GM21526 (cell line): ENCODE measurements at regions not wholly inside any gene's neighbourhood (a gene's known extent, or its start where the extent isn't known, plus 50 kb on each side); places are given as distances from the start of the nearest gene placed in this dataset.
A peak's percentile ranks its signal among the peaks of the same experiment; 100 is the strongest.

Experiments used
- ATAC-seq: cut with Tn5 transposase; IDR thresholded peaks from one replicate; pipeline ENCODE4 v1.9.1; 2021; ENCODE audit warnings: moderate library complexity; ENCODE audit not compliant: unreplicated experiment, low FRiP score

GRCh38 chr18:55121397-55122170 lies 162.3 kb upstream of the CCDC68 start:
- ATAC-seq, result peak; percentile 78

DNA sequence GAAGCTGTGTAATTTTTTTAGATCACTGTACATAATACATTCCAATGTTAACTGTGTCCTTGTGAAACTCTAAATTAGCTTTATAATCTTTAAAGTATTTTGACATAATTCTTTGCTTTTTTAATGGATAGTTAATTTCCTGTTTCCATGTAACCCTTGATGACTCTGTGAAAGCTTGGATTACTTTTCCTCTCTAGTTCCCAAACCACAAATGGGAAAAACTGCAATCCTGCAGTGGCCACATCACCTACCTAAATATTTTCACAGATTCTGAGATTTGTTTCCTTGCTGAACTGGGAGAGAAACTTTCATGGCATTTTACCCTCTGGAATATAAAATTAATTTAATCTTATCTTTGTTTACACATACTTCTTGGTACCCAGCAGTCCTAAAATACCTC lies 161.6 kb upstream of the CCDC68 start:
- ATAC-seq, result no peak

- no peak for ATAC-seq
These were observed 160.2 kb upstream of the CCDC68 start for GRCh38 chr18:55119434-55119833.

GRCh38 chr18:55119016-55119415 lies 159.8 kb upstream of the CCDC68 start:
- no peak for ATAC-seq

DNA sequence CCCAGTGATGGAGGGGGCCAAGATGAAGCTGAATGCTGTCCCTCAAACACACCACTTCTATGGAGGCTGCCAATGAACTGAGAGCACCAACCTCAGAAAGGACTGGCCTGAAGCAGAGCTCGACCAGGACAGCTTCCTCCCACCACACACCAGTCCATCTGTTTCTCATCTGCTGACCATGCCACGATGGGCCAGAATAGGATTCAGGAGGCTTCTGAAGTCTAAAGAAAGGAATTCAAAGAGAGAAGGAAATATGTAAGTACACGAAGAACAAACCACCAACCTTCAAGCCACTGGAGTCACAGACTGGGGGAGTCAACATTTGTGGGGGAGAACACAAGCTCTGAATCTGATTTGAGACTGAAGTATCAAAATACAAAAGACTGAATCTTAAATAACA lies 157.6 kb upstream of the CCDC68 start:
- no peak for ATAC-seq

DNA sequence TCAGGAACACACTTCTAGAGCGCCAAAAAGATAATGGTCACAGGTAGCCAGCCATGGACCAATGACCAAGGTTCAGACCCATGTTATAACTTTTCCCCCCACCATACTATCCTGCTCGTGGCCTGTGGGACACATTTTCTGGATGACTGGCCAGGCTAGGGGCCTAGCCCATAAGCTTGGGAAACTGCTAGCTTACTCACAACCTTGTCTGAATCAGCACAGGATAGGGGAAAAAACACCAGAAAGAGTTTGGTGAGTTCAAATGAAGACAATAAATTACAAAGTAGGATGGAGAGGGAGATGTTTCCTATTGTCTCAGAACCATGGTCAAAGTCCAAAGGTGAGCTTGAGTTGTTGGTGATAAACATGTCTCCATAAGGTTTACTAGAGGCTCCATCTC lies 156.3 kb upstream of the CCDC68 start:
- ATAC-seq, result no peak

DNA sequence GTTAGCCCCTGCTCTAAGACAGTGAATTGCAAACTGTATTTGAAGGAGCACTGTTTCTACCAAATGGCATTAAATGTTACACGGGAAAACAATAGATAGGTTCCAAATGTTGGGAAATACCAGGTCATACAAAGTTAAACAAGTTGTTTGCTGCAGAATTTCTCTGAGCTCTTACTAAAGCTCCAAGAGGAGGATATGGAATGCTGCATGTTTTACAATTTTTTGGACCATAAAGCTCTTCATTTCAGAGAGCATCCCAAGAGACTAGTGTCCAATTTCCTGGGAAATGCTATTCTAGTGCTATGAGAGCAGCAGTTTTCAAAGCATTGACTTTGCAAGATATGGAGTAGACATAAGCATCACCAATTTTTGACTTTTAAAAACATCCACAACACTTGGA lies 155.6 kb upstream of the CCDC68 start:
- ATAC-seq, result no peak

- no peak for ATAC-seq
These were observed 154.5 kb upstream of the CCDC68 start for GRCh38 chr18:55113800-55114199.

GRCh38 chr18:55111271-55111670 lies 152.0 kb upstream of the CCDC68 start:
- ATAC-seq, result no peak

DNA sequence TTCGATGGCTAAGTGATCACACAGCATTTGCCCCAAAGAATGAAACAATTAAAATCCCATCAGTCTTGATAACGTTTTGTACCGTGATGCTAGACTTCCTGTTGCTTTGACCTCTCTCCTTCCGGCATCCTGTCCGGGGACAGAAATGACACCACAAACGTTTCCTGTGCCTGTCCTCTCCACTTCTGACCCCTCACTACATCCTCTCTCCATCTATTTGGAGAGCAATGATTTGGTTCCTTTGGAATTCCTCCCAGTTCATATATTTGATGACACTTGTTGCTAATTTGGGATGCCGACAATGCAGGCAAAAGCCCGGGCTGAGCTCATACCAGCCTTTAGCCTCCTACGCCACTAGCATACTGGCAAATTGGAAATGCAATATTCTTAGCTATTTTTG lies 151.2 kb upstream of the CCDC68 start:
- ATAC-seq, result no peak

GRCh38 chr18:55109818-55110414 lies 150.7 kb upstream of the CCDC68 start:
- no peak for ATAC-seq

- no peak for ATAC-seq
These were observed 147.6 kb upstream of the CCDC68 start for GRCh38 chr18:55106906-55107305.

DNA sequence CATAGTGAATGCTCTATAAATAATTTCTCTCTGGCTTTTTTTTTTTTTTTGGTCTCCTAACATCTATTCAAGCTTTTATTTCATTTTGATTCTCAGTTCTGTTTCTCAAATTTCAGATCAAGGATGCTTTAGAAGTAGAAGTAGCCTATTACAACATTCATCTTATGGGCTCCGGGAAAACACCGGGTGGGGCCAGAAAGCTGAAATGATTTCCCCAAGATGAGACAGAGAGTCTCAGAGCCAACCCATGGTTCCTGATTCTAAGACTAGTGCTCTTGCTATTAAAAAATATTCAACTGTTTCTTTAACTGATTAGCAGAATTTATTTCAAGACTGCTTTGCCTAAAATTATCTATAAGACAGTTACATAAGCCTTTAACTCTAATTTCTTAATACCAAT lies 147.2 kb upstream of the CCDC68 start:
- ATAC-seq, result no peak

- ATAC-seq, result no peak
These were observed 146.6 kb upstream of the CCDC68 start for GRCh38 chr18:55105873-55106272.

DNA sequence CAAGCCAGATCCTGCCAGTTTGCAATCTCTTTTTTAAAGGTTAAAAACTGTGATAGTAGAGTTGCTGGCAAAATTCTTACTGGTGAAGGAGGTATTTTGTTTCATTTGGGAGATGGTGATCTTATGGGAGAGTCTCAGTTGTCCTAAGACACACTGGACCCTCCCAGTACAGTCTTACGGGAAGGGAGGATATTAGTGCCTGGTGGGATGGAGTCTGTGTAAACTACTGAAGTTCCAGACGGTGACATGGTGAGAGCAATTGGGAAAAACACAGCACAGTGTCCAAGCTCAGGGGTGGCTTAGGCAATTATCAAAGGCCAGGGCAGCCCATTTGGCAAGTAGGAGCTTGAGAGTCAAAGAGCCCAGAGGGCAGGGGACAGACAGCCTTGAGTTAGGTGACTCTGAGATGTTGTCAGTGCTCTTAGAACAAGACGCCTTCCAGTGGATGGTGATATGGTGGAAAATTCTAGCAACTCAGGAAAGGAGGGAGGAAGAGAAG lies 143.7 kb upstream of the CCDC68 start:
- ATAC-seq, result no peak

DNA sequence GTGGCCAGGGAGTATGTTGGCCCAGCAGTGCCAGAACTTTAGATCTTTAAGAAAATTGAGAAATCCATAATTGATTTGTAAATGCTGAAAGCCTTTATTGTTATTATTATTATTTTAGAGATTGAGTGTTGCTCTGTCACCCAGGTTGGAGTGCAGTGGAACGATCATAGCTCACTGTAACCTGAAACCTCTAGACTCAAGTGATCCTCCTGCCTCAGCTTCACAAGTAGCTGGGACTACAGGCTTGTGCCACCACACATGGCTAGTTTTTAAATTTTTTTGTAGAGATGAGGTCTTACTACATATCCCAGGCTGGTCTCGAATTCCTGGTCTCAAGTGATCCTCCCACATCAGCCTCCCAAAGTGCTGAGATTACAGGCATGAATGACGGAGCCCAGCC lies 143.2 kb upstream of the CCDC68 start:
- no peak for ATAC-seq

DNA sequence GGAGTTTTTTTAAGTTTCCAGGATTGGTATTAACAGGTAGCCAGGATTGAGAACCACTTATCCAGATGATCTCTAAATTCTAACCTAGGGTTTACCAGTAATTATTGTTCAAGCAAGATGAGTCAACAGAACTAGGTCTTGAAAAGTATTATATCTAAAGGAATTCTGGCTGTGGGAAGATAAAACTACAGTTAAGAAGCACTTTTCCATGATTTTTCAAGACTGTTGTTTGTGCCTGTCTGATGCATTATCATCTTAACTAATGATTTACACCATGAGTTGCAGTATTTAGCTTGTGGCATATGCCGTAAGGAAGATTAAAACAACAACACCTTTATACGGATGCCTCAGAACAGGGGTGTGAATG lies 142.2 kb upstream of the CCDC68 start:
- ATAC-seq, result no peak

DNA sequence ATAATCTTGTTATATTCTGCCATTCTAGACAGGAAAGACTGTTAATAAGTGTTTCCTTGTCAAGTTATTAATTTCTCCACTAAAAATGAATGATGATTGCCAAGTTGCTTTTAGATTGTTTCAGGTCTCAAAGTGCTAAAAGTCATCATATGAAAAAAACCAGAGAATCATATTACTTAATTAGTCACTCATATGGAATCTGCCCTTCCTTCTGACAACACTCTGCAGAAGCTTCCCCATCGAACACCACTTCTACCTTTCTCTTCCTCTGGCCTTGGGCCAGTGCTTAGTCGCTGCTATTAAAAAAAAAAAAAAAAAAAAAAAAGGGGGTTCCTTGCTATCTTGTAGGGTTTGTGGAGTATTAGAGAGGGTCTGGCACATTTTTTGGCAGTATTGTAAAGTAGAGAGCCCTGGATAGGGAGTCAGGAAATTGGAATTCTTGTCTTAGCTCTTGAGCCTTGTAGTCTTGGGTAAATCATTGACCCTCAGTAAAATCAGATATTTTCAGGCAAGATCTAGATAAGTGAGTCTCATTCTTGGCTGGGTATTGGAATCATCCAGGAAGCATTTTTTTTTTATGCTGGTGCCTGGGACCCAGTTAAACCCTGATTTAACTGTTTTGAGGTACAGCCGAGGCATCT lies 141.7 kb upstream of the CCDC68 start:
- no peak for ATAC-seq

DNA sequence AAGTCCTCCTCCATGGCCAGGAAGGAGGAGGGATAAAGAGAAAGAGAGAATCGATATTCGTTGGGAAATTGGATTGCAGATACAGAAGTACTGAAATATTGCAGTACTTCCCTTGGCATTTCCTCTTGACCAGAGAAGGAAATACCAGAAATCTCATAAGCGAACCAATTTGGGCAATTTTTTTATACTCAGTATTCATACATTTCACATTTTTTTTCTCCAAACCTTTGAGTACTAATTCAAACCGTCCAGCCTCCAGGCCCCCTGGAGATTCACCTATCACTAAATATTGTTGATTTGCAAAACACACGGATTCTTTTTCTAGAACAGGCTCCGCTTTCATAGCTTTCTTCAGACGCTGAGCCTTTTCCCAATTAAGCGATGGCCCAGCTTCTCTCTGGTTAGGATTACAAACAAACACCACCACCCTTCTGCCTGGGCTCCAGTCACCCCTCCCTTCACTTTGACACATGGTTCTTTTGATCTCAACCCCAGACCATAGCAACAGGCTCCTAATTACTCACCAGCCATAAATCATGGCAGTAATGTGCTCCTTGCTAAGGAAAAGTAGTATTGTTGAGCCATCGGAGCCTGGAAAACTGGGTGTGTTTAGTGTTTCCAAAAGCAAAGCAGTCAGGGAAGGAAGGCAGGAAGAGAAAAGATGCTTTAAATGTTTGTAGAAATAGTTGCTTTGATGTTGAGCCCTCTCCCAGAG lies 138.4 kb upstream of the CCDC68 start:
- no peak for ATAC-seq

DNA sequence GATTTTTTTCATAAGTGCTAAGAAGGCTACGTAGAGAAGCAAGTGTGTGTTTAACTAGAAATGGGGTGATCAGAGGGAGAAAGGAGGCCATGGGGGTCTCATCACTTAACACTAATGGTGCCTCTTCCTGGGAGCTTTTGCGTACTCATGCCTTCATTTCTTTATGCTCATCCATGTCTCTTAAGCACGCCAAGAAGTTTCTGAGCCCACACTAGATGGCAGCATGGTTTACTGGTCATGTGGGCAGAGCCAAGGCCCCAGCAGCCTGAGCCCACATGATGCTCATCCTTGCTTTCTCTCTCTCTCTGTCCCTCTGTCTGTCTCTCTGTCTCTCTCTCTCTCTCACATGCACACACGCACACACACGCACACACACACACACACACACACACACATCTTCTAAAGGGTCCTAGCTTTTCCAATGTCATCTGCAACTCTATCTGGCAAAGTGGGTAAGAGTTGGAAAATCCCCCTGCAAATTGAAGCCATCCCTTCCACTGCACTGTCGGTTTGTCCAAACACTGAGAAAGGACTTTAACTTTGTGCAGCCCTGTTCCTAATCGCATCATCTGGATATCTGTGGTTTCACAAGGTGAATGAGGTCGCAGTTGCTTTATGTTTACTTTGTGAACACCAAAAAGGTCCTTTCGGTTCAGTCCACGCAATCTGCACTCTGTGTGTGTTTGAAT lies 137.1 kb upstream of the CCDC68 start:
- ATAC-seq, result peak; percentile 80

DNA sequence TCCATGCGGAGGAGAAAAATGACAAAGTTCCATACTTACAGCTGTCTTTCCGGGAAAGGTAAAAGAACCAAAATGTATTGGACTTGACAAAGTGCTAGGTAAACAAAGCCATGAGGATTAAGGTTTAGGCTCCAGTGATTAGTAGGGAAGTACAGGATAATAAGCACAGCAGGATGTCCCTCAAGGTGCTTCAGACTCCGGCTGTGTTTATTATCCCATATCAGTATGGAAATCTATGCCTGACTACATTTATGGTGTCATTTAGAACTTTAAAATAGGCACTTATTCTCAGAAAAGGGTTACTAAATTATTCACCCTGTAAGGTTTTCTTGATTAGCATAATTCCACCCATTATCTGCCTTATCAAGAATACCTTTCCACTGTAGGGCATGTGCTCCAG lies 136.3 kb upstream of the CCDC68 start:
- ATAC-seq, result no peak
